Rectal smooth muscle tissue (tissue), 1 donor: ENCODE measurements at regions not wholly inside any gene's neighbourhood (a gene's known extent, or its start where the extent isn't known, plus 50 kb on each side); places are given as distances from the start of the nearest gene placed in this dataset.
"Not testable (repeated sequence)": the region's sequence is repeated elsewhere in the genome, so short reads cannot be mapped to it uniquely, and the experiment has no call there.

Source experiments
- H3K27ac ChIP-seq: one replicate; pipeline ENCODE4 v1.7.0; 2013; ENCODE audit warnings: low read depth, low read length, inconsistent platforms
- H3K27me3 ChIP-seq: one replicate; pipeline ENCODE4 v1.7.0; 2013; ENCODE audit warnings: low read length; ENCODE audit not compliant: control insufficient read depth, insufficient read depth
- H3K36me3 ChIP-seq: one replicate; pipeline ENCODE4 v1.7.0; 2013; ENCODE audit warnings: low read length; ENCODE audit not compliant: control insufficient read depth, insufficient read depth
- H3K4me1 ChIP-seq: one replicate; pipeline ENCODE4 v1.7.0; 2013; ENCODE audit warnings: low read length; ENCODE audit not compliant: control insufficient read depth, insufficient read depth
- H3K4me3 ChIP-seq: one replicate; pipeline ENCODE4 v1.7.0; 2013; ENCODE audit warnings: low read length
- H3K9ac ChIP-seq: one replicate; pipeline ENCODE4 v1.7.0; 2013; ENCODE audit warnings: low read length

DNA sequence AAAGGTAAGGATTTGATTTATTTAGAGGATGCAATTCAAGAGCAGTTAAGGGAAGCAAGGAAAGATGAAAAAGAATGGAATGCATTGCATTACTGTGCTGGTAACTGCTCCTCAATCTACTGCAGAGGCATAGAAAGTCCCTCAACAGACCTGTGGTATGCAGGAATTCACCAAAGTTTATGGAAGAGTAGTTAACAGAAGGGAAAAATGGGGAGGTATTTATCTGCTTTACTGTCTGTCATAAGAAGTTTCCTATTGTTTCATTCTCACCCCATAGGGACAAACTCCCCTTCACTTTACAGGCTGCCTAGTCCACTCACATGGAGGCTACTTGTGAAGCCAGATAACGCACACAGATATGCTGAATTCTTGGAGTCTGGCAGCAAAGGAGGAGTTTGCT is 354.9 kb upstream of the SPRY2 start:
- no peaks in the 10 kb centered on the region for H3K36me3 ChIP-seq
- no peaks in the 10 kb centered on the region for H3K4me1 ChIP-seq
- H3K4me3 ChIP-seq = no peak overlapping the region
- no peak overlapping the region for H3K27ac ChIP-seq
- no peaks in the 10 kb centered on the region for H3K27me3 ChIP-seq
- no peak overlapping the region for H3K9ac ChIP-seq

DNA sequence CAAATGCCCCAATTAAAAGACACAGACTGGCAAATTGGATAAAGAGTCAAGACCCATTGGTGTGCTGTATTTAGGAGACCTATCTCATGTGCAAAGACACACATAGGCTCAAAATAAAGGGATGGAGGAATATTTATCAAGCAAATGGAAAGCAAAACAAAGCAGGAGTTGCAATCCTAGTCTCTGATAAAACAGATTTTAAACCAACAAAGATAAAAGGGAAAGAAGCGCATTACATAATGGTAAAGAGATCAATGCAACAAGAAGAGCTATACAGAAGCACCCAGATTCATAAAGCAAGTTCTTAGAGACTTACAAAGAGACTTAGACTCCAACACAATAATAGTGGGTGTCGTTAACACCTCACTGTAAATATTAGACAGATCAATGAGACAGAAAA is 350.9 kb upstream of the SPRY2 start:
- H3K36me3 ChIP-seq, H3K27me3 ChIP-seq, H3K4me1 ChIP-seq, H3K4me3 ChIP-seq, H3K27ac ChIP-seq, H3K9ac ChIP-seq: not testable (repeated sequence)

DNA sequence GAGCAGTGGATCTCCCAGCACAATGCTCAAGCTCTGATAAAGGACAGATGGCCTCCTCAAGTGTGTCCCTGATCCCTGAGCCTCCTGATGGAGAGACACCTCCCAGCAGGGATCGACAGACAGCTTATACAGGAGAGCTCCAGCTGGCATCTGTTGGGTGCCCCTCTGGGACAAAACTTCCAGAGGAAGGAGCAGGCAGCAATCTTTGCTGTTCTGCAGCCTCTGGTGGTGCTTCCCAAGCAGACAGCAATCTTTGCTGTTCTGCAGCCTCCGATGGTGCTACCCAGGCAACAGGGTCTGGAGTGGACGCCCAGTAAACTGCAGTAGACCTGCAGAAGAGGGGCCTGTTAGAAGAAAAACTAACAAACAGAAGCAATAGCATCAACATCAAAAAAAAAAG is 349.3 kb upstream of the SPRY2 start:
- no peak overlapping the region for H3K9ac ChIP-seq
- no peak overlapping the region for H3K4me3 ChIP-seq
- no peaks in the 10 kb centered on the region for H3K4me1 ChIP-seq
- no peaks in the 10 kb centered on the region for H3K27me3 ChIP-seq
- no peaks in the 10 kb centered on the region for H3K36me3 ChIP-seq
- H3K27ac ChIP-seq = no peak overlapping the region

DNA sequence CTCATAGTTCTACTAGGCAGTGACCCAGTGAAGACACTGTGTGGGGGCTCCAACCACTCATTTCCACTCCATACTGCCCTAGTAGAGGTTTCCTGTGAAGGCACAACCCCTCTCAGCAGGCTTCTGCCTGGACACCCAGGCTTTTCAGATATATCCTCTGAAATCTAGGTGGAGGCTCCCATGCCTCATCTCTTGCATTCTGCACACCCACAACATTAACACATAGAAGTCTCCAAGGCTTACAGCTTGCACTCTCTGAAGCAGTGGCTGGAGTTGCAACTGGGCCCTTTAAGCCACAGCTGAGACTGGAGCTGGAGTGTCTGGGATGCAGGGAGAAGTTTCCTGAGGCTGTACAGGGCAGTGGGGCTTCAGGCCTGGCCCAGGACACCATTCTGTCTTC is 347.7 kb upstream of the SPRY2 start:
- Histone ChIP-seq H3K9ac (no peak overlapping the region), H3K27ac (no peak overlapping the region), H3K4me3 (no peak overlapping the region), H3K27me3 (no peaks in the 10 kb centered on the region), H3K36me3 (no peaks in the 10 kb centered on the region), H3K4me1 (no peaks in the 10 kb centered on the region)

DNA sequence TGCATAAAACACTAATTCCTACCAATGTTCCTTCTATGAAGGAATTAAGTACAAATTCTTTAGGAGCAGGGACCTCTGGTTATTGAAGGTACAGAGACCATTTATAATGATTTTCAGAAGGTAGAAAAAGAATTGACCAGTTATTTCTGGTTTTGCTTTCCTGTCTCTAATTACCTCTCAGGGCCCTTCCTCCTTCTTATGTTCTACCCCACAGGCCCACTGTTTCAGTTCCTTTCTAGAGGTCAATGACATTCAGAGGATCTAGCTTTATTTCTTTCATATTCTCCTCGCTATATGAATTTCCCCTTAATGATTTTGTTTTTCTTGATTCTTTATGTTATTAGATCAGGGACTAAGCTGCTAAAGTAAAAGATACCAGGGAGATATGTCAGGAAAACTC is 345.0 kb upstream of the SPRY2 start:
- Histone ChIP-seq H3K4me1 (no peaks in the 10 kb centered on the region), H3K9ac (no peak overlapping the region), H3K4me3 (no peak overlapping the region), H3K27me3 (no peaks in the 10 kb centered on the region), H3K36me3 (no peaks in the 10 kb centered on the region), H3K27ac (no peak overlapping the region)

DNA sequence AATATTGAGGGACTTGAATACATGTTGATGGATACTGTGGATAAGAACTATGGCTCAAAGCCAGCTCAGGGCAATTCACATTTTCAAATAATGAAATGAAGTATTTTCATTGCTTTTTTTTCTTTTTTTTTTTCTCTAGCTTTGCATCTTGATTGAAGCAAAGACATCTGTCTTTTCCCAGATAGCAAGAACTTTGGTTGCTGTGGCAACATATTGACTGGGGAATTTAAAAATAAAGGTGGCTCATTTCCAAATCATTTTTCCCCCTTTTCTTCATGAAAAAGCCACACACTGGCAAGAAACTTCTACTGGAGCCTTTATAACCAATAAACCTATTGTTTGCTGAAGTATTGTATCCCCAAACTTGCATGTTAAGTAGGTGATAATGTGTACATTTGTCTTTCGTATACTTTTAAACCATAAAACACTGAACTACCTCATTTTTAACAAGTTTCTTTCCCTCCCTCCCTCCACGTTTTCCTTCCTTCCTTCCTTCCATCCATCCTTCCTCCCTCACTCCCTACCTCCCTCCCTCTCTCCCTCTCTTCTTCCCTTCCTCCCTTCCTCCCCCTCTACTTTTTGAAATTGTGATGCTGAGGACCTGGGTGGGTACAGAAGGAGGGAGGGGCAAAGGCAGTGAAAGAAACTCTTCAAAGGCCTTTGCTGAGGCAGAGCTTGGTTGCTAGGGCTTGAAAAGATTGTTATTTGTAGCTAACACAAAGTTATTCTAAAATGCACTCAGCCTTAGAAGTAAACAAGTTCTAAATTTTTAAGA is 343.5 kb upstream of the SPRY2 start:
- no peaks in the 10 kb centered on the region for H3K27me3 ChIP-seq
- H3K27ac ChIP-seq = no peak overlapping the region
- H3K4me1 ChIP-seq = no peaks in the 10 kb centered on the region
- H3K9ac ChIP-seq = no peak overlapping the region
- no peaks in the 10 kb centered on the region for H3K36me3 ChIP-seq
- H3K4me3 ChIP-seq = no peak overlapping the region

DNA sequence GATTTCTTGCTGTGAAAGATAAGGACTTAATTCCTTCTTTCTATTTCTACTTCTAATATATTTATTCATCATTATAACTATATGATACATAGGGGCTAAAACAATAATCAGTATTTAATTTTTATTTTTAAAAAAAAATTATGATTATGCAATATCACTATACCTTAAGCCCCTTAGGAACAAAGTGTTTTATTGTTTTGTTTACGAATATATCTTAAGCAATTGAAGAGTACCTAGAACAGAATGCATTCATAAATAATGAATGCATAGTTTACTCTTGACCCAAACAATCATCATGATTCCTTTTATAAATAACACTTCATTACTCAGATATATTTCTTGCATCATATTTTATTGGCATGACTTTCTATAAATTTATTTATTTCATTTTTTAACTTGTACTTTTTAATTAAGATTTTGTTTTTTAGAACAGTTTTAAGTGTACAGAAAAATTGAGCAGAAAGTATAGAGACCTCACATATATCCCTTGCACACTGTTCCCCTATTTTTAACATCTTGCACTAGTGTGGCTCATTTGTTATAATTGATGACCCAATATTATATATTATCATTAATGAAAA is 339.9 kb upstream of the SPRY2 start:
- no peaks in the 10 kb centered on the region for H3K4me1 ChIP-seq
- H3K27me3 ChIP-seq = no peaks in the 10 kb centered on the region
- no peak overlapping the region for H3K9ac ChIP-seq
- no peak overlapping the region for H3K27ac ChIP-seq
- no peak overlapping the region for H3K4me3 ChIP-seq
- no peaks in the 10 kb centered on the region for H3K36me3 ChIP-seq

DNA sequence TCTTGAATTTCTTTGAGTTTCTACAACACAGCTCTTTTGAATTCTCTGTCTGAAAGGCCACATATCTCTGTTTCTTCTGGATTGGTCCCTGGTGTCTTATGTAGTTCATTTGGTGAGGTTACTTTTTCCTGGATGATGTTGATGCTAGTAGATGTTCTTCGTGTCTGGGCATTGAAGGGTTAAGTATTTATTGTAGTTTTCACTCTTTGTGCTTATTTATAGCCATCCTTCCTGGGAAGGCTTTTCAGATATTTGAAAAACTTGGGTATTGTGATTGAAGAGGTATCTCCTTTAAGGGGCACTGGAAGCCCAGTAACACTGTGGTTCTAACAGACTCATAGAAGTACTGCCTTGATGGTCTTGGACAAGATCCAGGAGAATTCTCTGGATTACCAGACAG is 338.5 kb upstream of the SPRY2 start:
- no peaks in the 10 kb centered on the region for H3K4me1 ChIP-seq
- no peaks in the 10 kb centered on the region for H3K36me3 ChIP-seq
- no peak overlapping the region for H3K4me3 ChIP-seq
- H3K27me3 ChIP-seq = no peaks in the 10 kb centered on the region
- no peak overlapping the region for H3K9ac ChIP-seq
- no peak overlapping the region for H3K27ac ChIP-seq

DNA sequence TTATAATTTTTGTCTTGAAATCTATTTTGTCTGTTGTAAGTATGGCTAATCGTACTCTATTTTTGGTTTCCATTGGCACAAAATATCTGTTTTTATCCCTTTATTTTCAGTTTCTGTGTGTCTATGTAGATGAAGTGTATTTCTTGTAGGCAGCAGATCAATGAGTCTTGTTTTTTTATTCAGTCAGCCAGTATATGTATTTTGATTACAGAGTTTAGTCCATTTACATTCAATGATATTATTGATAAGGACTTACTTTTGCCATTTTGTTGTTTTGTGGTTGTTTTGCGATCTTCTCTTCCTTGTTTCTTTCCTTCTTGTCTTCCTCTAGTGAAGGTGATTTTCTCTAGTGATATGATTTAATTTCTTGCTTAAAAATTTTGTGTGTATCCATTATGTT is 336.3 kb upstream of the SPRY2 start:
- no peaks in the 10 kb centered on the region for H3K27me3 ChIP-seq
- H3K4me3 ChIP-seq = no peak overlapping the region
- H3K27ac ChIP-seq = no peak overlapping the region
- H3K4me1 ChIP-seq = no peaks in the 10 kb centered on the region
- no peak overlapping the region for H3K9ac ChIP-seq
- H3K36me3 ChIP-seq = no peaks in the 10 kb centered on the region

DNA sequence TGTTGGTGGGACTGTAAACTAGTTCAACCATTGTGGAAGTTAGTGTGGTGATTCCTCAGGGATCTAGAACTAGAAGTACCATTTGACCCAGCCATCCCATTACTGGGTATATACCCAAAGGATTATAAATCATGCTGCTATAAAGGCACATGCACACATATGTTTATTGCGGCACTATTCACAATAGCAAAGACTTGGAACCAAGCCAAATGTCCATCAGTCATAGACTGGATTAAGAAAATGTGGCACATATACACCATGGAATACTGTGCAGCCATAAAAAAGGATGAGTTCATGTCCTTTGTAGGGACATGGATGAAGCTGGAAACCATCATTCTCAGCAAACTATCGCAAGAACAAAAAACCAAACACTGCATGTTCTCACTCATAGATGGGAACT is 334.5 kb upstream of the SPRY2 start:
- H3K4me1 ChIP-seq, H3K36me3 ChIP-seq, H3K27ac ChIP-seq, H3K4me3 ChIP-seq, H3K9ac ChIP-seq, H3K27me3 ChIP-seq: not testable (repeated sequence)

DNA sequence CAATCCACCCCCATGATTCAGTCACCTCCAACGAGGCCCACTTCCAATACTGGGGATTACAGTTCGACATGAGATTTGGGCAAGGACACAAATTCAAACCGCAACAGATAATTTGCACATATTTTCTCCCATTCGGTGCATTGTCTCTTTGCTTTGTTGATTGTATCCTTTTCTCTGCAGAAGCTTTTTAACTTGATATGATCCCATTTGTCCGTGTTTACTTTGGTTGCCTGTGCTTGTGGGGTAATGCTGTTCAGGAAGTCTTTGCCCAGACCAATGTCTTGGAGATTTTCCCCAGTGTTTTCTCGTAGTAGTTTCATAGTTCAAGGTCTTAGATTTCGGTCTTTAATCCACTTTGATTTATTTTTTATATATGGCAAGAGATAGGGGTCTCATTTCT is 330.8 kb upstream of the SPRY2 start:
- H3K27me3 ChIP-seq = no peaks in the 10 kb centered on the region
- H3K4me3 ChIP-seq = no peak overlapping the region
- H3K9ac ChIP-seq = no peak overlapping the region
- H3K4me1 ChIP-seq = no peaks in the 10 kb centered on the region
- no peaks in the 10 kb centered on the region for H3K36me3 ChIP-seq
- no peak overlapping the region for H3K27ac ChIP-seq

DNA sequence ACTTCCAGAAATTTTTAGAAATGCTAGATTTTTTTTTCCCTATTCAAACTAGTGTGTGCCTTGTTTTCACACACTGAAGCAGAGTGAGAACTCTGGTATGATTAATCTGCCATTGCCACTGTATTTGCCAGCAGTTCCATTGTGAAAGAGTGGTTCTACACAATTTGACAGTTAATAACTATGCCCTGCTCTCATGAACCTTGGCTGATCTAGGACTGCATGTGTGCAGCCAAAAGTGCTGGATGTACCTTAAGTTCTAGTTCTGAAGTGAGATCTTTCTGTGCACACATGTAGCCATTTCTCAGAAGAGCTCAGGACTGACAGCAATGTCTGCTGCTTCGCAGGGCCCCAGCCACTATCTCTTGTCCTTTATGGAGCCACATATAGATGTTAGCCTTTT is 328.2 kb upstream of the SPRY2 start:
- Histone ChIP-seq H3K27ac (no peak overlapping the region), H3K36me3 (no peaks in the 10 kb centered on the region)

DNA sequence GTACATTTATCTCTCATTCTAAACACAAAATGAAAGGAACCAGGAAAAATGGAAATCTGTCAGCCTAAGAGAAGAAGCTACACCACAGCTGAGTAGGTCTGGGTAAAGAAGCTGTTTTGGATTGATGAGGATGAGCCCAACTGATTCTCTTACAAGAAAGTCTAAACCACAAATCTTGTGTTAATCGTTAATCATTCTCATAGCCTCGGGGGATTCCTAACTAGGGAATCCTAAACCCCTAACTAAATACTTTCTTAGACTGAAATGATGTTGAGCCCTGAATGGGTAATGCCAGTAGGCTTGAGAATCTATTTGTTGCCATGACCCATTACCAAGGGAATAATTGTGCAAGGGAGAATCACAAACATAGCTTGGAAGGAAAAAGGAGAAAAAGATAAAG is 327.5 kb upstream of the SPRY2 start:
- Histone ChIP-seq H3K4me3 (no peak overlapping the region), H3K27ac (no peak overlapping the region), H3K36me3 (no peaks in the 10 kb centered on the region), H3K9ac (no peak overlapping the region), H3K4me1 (no peaks in the 10 kb centered on the region), H3K27me3 (no peaks in the 10 kb centered on the region)

More for the DNA sequence above, 328.2 kb upstream of the SPRY2 start:
- H3K4me1 ChIP-seq = no peaks in the 10 kb centered on the region
- H3K27me3 ChIP-seq = no peaks in the 10 kb centered on the region
- no peak overlapping the region for H3K9ac ChIP-seq
- no peak overlapping the region for H3K4me3 ChIP-seq
